ENCODE measurements at regions not wholly inside any gene's neighbourhood (a gene's known extent, or its start where the extent isn't known, plus 50 kb on each side); places are given as distances from the start of the nearest gene placed in this dataset.

DNA sequence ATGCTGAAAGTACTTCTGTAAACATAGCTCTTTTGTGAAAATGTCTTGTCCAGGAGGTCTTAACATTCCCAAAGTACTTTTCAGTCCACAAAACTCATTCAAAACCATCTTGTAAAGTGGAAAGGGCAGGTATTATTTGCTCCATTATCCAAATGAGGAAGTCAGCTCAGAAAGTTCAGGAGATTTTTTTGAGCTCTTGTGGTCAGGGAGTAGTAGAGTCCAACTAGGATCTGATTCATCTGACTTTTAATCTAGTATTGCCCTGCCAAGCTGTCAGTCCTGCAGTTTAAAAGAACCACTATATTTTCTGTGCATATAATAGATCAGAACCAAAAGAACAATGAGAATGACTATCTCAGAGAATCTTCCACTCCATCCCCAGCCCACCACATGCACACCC, 83.5 kb downstream of the FOXB1 start:
- intact Hi-C loops (cut with micrococcal nuclease), result no loop called here
- Histone ChIP-seq H3K4me1 (replicated peaks in 1 of 2; ENCODE audit: control insufficient read depth in 2 of 2, insufficient read depth in 2 of 2, low read length in 2 of 2) (no peaks in the 10 kb centered on the region), H3K27me3 (ENCODE audit: control insufficient read depth in 2 of 2, insufficient read depth in 2 of 2, low read length in 2 of 2) (peaks cover 0 to 6% of the 10 kb centered on the region in 2 experiments; a peak in 1 of 5 replicates), H4K20me1 (replicated peaks; ENCODE audit: control insufficient read depth, insufficient read depth, low read length) (no peaks in the 10 kb centered on the region), H3K9me3 (replicated peaks; ENCODE audit: control insufficient read depth, insufficient read depth, low read depth, low read length) (no peaks in the 10 kb centered on the region), H3K36me3 (ENCODE audit: control insufficient read depth, insufficient read depth, low read length) (no peaks in the 10 kb centered on the region), H3K79me2 (ENCODE audit: control insufficient read depth, insufficient read depth, low read length) (no peaks in the 10 kb centered on the region), H3K27ac (ENCODE audit: extremely low read depth, low read depth, low read length) (no peak overlapping the region), H3K9me1 (ENCODE audit: control insufficient read depth, insufficient read depth, low read length) (no peaks in the 10 kb centered on the region), H2AFZ (ENCODE audit: low read depth, low read length) (no peak overlapping the region), H3K9ac (ENCODE audit: insufficient read depth in 1 of 2, low read depth in 2 of 2, low read length in 2 of 2) (no peak overlapping the region), H3K4me2 (ENCODE audit: insufficient read depth, low read length) (no peak overlapping the region), H3K4me3 (no peak overlapping the region)
- no TSS peak for BruUV-seq (replicated peaks)
- DNase-seq (ENCODE audit: extremely low read depth in 1 of 4, low spot score in 3 of 4) (no peak), FAIRE-seq (no peak), ATAC-seq (no peak)
- POLR2A ChIA-PET, result interaction anchor here (1.0 to 1.3 kb wide), 2 partner anchors 10 to 11 kb away, joined by 4 to 5 read pairs; no protein-coding TSS in a partner anchor
- in situ Hi-C loops (cut with MboI), result no loop called here
- CTCF ChIA-PET (ENCODE audit: low intra/inter-chr PET ratio), result no interaction called here
- TF ChIP-seq THRAP3 (IDR thresholded peaks at IDR 0.05; ENCODE audit: borderline replicate concordance) (no peak), ELK1 (CRISPR knock-in tag; IDR thresholded peaks at IDR 0.05) (no peak), ZKSCAN3 (CRISPR knock-in tag; IDR thresholded peaks at IDR 0.05) (no peak), SPI1 (IDR thresholded peaks at IDR 0.05; ENCODE audit: borderline replicate concordance, low read depth, low read length) (0 out of 2 replicates have a peak, but pooled peaks have one; percentile 16), BRCA1 (IDR thresholded peaks at IDR 0.05) (no peak), BRCA1 (CRISPR knock-in tag; IDR thresholded peaks at IDR 0.05) (no peak)
- TF ChIP-seq, protein P1, sequence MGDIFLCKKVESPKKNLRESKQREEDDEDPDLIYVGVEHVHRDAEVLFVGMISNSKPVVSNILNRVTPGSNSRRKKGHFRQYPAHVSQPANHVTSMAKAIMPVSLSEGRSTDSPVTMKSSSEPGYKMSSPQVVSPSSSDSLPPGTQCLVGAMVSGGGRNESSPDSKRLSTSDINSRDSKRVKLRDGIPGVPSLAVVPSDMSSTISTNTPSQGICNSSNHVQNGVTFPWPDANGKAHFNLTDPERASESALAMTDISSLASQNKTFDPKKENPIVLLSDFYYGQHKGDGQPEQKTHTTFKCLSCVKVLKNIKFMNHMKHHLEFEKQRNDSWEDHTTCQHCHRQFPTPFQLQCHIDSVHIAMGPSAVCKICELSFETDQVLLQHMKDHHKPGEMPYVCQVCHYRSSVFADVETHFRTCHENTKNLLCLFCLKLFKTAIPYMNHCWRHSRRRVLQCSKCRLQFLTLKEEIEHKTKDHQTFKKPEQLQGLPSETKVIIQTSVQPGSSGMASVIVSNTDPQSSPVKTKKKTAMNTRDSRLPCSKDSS (IDR thresholded peaks at IDR 0.05; ENCODE audit: low read depth, partially characterized antibody), result no peak

Measured in K562 (cell line).